Neuronal stem cell (in vitro differentiated cells): ENCODE measurements at regions not wholly inside any gene's neighbourhood (a gene's known extent, or its start where the extent isn't known, plus 50 kb on each side); places are given as distances from the start of the nearest gene placed in this dataset.

Experiments used
- DNase-seq: peaks from one replicate; pipeline ENCODE4 v3.0.0-alpha.2; 2013; ENCODE audit warnings: low spot score
- H2AFZ ChIP-seq: one replicate; pipeline ENCODE4 v1.6.1; 2013; ENCODE audit warnings: mild to moderate bottlenecking, low read length, inconsistent platforms
- H2AK5ac ChIP-seq: 2 replicates; pipeline ENCODE4 v1.6.1; 2013; ENCODE audit warnings: low read depth, mild to moderate bottlenecking, inconsistent platforms, low read length, moderate library complexity, mixed read lengths
- H2BK120ac ChIP-seq: 2 replicates; pipeline ENCODE4 v1.6.1; 2013; ENCODE audit warnings: low read depth, mild to moderate bottlenecking, inconsistent platforms, low read length, moderate library complexity, mixed read lengths
- H2BK12ac ChIP-seq: one replicate; pipeline ENCODE4 v1.6.1; 2013; ENCODE audit warnings: low read length, inconsistent platforms
- H2BK15ac ChIP-seq: 2 replicates; pipeline ENCODE4 v1.6.1; 2013; ENCODE audit warnings: mild to moderate bottlenecking, low read length, inconsistent platforms, mixed read lengths
- H2BK5ac ChIP-seq: one replicate; pipeline ENCODE4 v1.6.1; 2013; ENCODE audit warnings: inconsistent platforms, mild to moderate bottlenecking, low read length, moderate library complexity
- H3K14ac ChIP-seq: one replicate; pipeline ENCODE4 v1.6.1; 2013; ENCODE audit warnings: low read length, inconsistent platforms
- H3K18ac ChIP-seq: 2 replicates; pipeline ENCODE4 v1.6.1; 2013; ENCODE audit warnings: low read length, inconsistent platforms
- H3K23ac ChIP-seq: 2 replicates; pipeline ENCODE4 v1.6.1; 2013; ENCODE audit warnings: low read depth, mild to moderate bottlenecking, mixed read lengths, low read length, inconsistent platforms; ENCODE audit not compliant: poor library complexity
- H3K27ac ChIP-seq: replicated peaks from 3 replicates; pipeline ENCODE4 v1.5.1; 2013; ENCODE audit warnings: low read length, inconsistent platforms
- H3K27me3 ChIP-seq, 3 experiments: 2 replicates each; pipeline ENCODE4 v1.6.1; 2013; ENCODE audit warnings: low read length in 3 of 3, mild to moderate bottlenecking in 2 of 3, inconsistent platforms in 1 of 3, low read depth in 1 of 3, mixed read lengths in 1 of 3, moderate library complexity in 1 of 3; ENCODE audit not compliant: control insufficient read depth in 3 of 3, insufficient read depth in 3 of 3
- H3K36me3 ChIP-seq, 2 donors: replicated peaks in 1 of 2; 2 replicates each; pipeline ENCODE4 v1.6.1; 2013; ENCODE audit warnings: low read length in 2 of 2; ENCODE audit not compliant: control insufficient read depth in 2 of 2, insufficient read depth in 2 of 2
- H3K4ac ChIP-seq: 2 replicates; pipeline ENCODE4 v1.6.1; 2013; ENCODE audit warnings: inconsistent platforms, mild to moderate bottlenecking, low read length, moderate library complexity
- H3K4me1 ChIP-seq, 2 donors: 1 replicate in 1 of 2; 2 replicates in 1 of 2; pipeline ENCODE4 v1.6.1; 2013; ENCODE audit warnings: low read length in 2 of 2, low read depth in 1 of 2; ENCODE audit not compliant: control insufficient read depth in 2 of 2, insufficient read depth in 1 of 2
- H3K4me2 ChIP-seq: one replicate; pipeline ENCODE4 v1.6.1; 2013; ENCODE audit warnings: mild to moderate bottlenecking, low read length, inconsistent platforms; ENCODE audit not compliant: insufficient read depth, poor library complexity, severe bottlenecking
- H3K4me3 ChIP-seq, 2 donors: 2 replicates each; pipeline ENCODE4 v1.5.1; 2013; ENCODE audit warnings: low read length in 2 of 2, mild to moderate bottlenecking in 2 of 2, inconsistent platforms in 1 of 2, moderate library complexity in 1 of 2
- H3K79me1 ChIP-seq: one replicate; pipeline ENCODE4 v1.6.1; 2013; ENCODE audit warnings: low read depth, mild to moderate bottlenecking, inconsistent platforms, low read length, moderate library complexity
- H3K9ac ChIP-seq: one replicate; pipeline ENCODE4 v1.6.1; 2013; ENCODE audit warnings: mild to moderate bottlenecking, low read depth, low read length, inconsistent platforms; ENCODE audit not compliant: poor library complexity
- H3K9me3 ChIP-seq, 2 donors: replicated peaks in 1 of 2; 2 replicates each; pipeline versions ENCODE3 to v1.6.1; 2013; ENCODE audit warnings: low read length in 2 of 2, mild to moderate bottlenecking in 2 of 2, inconsistent platforms in 1 of 2, low read depth in 1 of 2, mixed read lengths in 1 of 2, moderate library complexity in 1 of 2; ENCODE audit not compliant: control insufficient read depth in 2 of 2, insufficient read depth in 1 of 2
- H4K8ac ChIP-seq: one replicate; pipeline ENCODE4 v1.6.1; 2013; ENCODE audit warnings: low read depth, mild to moderate bottlenecking, inconsistent platforms, low read length, moderate library complexity
- H4K91ac ChIP-seq: one replicate; pipeline ENCODE4 v1.6.1; 2013; ENCODE audit warnings: low read length, low read depth, mild to moderate bottlenecking, inconsistent platforms; ENCODE audit not compliant: poor library complexity
- WGBS, 2 donors: extraction: QIAGEN DNeasy Blood & Tissue Kit; methylation state at CpG; one replicate each; pipeline ENCODE4 v1.1.7; 2013; ENCODE audit warnings: missing lambda C conversion rate in 2 of 2, mixed read lengths in 1 of 2; ENCODE audit not compliant: insufficient read length in 2 of 2, insufficient replicate concordance in 1 of 2; ENCODE audit errors: extremely low coverage in 2 of 2; 5-methylcytosine and 5-hydroxymethylcytosine counted together

- Histone ChIP-seq H3K18ac (no peak overlapping the region), H2AK5ac (no peak overlapping the region)
Measured at GRCh38 chr5:121296356-121296755, 555.3 kb upstream of the FTMT start.

DNA sequence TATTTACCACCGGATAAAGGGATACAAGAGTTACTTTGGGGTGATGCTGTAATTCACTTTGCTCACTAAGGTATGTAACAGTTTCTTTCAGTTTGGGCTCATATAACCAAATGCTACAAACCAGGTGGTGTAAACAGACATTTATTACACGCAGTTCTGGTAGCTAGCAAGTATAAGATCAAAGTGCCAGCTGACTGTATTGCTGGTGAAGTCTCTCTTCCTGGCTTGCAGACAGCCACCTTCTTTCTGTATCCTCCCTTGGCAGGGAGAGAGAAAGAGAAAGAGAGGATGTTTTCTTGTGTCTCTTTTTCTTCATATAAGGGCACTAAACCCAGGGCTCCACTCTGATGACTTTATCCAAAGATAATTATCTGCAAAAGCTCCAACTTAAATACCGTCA lies 552.5 kb upstream of the FTMT start:
- DNase-seq: no peak
- Histone ChIP-seq H3K27me3 (no peaks in the 10 kb centered on the region), H3K23ac (no peak overlapping the region), H3K4me3 (no peak overlapping the region), H3K4me2 (no peak overlapping the region), H3K27ac (no peak overlapping the region), H2AFZ (no peak overlapping the region), H3K79me1 (no peaks in the 10 kb centered on the region), H4K91ac (no peak overlapping the region), H2BK15ac (no peak overlapping the region), H3K4ac (no peak overlapping the region), H3K36me3 (no peaks in the 10 kb centered on the region), H4K8ac (no peak overlapping the region), H3K9me3 (no peaks in the 10 kb centered on the region), H3K4me1 (no peaks in the 10 kb centered on the region), H3K14ac (no peak overlapping the region), H2AK5ac (no peak overlapping the region), H3K9ac (no peak overlapping the region), H2BK120ac (no peak overlapping the region), H2BK12ac (no peak overlapping the region), H3K18ac (no peak overlapping the region), H2BK5ac (no peak overlapping the region)
- no CpG with 5 or more reads among the region's 3 CpGs for WGBS, 2 donors

More at GRCh38 chr5:121296356-121296755, 555.3 kb upstream of the FTMT start:
- Histone ChIP-seq H2BK12ac (no peak overlapping the region), H2AFZ (no peak overlapping the region), H3K9me3 (no peaks in the 10 kb centered on the region), H2BK15ac (no peak overlapping the region), H3K4ac (no peak overlapping the region), H3K4me2 (no peak overlapping the region), H4K91ac (no peak overlapping the region), H3K9ac (no peak overlapping the region), H4K8ac (no peak overlapping the region), H2BK120ac (no peak overlapping the region), H2BK5ac (no peak overlapping the region), H3K27me3 (no peaks in the 10 kb centered on the region), H3K27ac (no peak overlapping the region), H3K36me3 (no peaks in the 10 kb centered on the region), H3K79me1 (no peaks in the 10 kb centered on the region), H3K14ac (no peak overlapping the region), H3K4me1 (no peaks in the 10 kb centered on the region), H3K23ac (no peak overlapping the region), H3K4me3 (no peak overlapping the region)
- no peak for DNase-seq
- no CpG with 5 or more reads among the region's 2 CpGs for WGBS, 2 donors

GRCh38 chr5:121304838-121305237 lies 546.8 kb upstream of the FTMT start:
- Histone ChIP-seq H3K4ac (no peak overlapping the region), H2BK120ac (no peak overlapping the region), H4K91ac (no peak overlapping the region), H3K27ac (no peak overlapping the region), H3K23ac (no peak overlapping the region), H3K9me3 (no peaks in the 10 kb centered on the region), H3K4me3 (no peak overlapping the region), H3K79me1 (no peaks in the 10 kb centered on the region), H3K27me3 (no peaks in the 10 kb centered on the region), H2BK12ac (no peak overlapping the region), H2BK15ac (no peak overlapping the region), H3K36me3 (no peaks in the 10 kb centered on the region), H4K8ac (no peak overlapping the region), H3K18ac (no peak overlapping the region), H3K9ac (no peak overlapping the region), H2BK5ac (no peak overlapping the region), H3K4me1 (no peaks in the 10 kb centered on the region), H3K14ac (no peak overlapping the region), H2AFZ (no peak overlapping the region), H2AK5ac (no peak overlapping the region), H3K4me2 (no peak overlapping the region)
- DNase-seq: no peak
- no CpG with 5 or more reads among the region's 1 CpG for WGBS, 2 donors

- H3K9ac ChIP-seq: no peak overlapping the region
- no peak overlapping the region for H2BK120ac ChIP-seq
- H2AFZ ChIP-seq: no peak overlapping the region
- no peak overlapping the region for H2BK5ac ChIP-seq
- H2BK12ac ChIP-seq: no peak overlapping the region
- H3K27me3 ChIP-seq: no peaks in the 10 kb centered on the region
- no peak overlapping the region for H3K4me3 ChIP-seq
- H3K9me3 ChIP-seq: peaks cover 0 to 2% of the 10 kb centered on the region in 2 donors
- H3K14ac ChIP-seq: no peak overlapping the region
- DNase-seq: no peak
- no peak overlapping the region for H3K27ac ChIP-seq
- no peaks in the 10 kb centered on the region for H3K79me1 ChIP-seq
- no peak overlapping the region for H3K23ac ChIP-seq
- no peak overlapping the region for H3K4ac ChIP-seq
- H3K4me1 ChIP-seq: no peaks in the 10 kb centered on the region
- H3K4me2 ChIP-seq: no peak overlapping the region
- no peak overlapping the region for H3K18ac ChIP-seq
- H2BK15ac ChIP-seq: no peak overlapping the region
- H2AK5ac ChIP-seq: no peak overlapping the region
- H4K8ac ChIP-seq: no peak overlapping the region
- H3K36me3 ChIP-seq: no peaks in the 10 kb centered on the region
- no peak overlapping the region for H4K91ac ChIP-seq
- WGBS, 2 donors: no CpG with 5 or more reads among the region's 1 CpG
Measured at GRCh38 chr5:121313886-121314285, 537.8 kb upstream of the FTMT start.
